ENCODE measurements at regions not wholly inside any gene's neighbourhood (a gene's known extent, or its start where the extent isn't known, plus 50 kb on each side); places are given as distances from the start of the nearest gene placed in this dataset.

DNA sequence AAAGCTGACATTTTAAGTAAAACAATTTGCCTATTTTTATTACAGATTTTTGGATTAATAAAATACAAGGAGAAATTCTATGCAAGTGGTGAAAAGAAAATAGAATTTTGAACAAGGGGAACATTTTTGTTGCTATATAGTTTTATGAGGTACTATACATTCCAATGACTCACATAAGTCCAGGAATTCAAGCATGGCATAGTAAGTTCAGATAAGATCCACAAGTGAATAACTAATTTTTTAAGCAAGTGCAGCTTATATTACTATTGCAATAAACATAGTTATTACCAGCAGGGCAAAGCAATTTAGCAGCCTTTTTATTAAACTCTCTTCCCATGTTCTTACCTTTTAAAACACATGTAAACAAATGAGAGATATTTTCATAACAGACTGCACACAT, 1123.5 kb upstream of the LRRN3 start:
- no peak overlapping the region for H3K4me3 ChIP-seq (replicated peaks; ENCODE audit: low read depth, low read length)
- TF ChIP-seq CTCF (IDR thresholded peaks at IDR 0.05; ENCODE audit: insufficient read depth, low read length, poor library complexity, severe bottlenecking) = no peak
- DNase-seq (ENCODE audit: extremely low read depth, insufficient read length) = no peak
- no peaks in the 10 kb centered on the region for H3K36me3 ChIP-seq (ENCODE audit: control insufficient read depth, insufficient read depth, low read length)
- H3K27me3 ChIP-seq (replicated peaks; ENCODE audit: control insufficient read depth, insufficient read depth, low read length) = no peaks in the 10 kb centered on the region

DNA sequence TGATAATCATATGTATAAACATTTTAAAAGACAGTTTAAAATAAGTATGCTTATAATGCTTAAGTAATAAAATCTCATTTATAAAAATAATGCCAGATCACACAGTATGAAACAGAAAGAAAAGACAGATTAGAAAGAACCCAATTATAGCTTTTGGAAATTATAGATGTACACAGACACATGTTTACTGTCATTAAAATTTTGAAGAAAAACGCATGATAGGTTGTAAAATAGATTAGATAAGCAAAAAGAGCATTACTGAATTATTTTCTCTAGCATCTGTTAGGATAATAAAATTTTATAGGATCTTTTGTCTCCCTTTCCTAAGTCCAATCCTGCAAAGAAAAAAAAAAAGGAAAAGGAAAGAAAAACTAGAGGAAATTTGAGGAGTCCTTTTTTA, 1107.3 kb upstream of the LRRN3 start:
- Histone ChIP-seq H3K27me3 (replicated peaks; ENCODE audit: control insufficient read depth, insufficient read depth, low read length) (no peaks in the 10 kb centered on the region), H3K4me3 (replicated peaks; ENCODE audit: low read depth, low read length) (no peak overlapping the region), H3K36me3 (ENCODE audit: control insufficient read depth, insufficient read depth, low read length) (no peaks in the 10 kb centered on the region)
- no peak for TF ChIP-seq CTCF (IDR thresholded peaks at IDR 0.05; ENCODE audit: insufficient read depth, low read length, poor library complexity, severe bottlenecking)
- no peak for DNase-seq (ENCODE audit: extremely low read depth, insufficient read length)

GRCh38 chr7:109984729-109985128, 1106.2 kb upstream of the LRRN3 start:
- H3K4me3 ChIP-seq (replicated peaks; ENCODE audit: low read depth, low read length) = no peak overlapping the region
- DNase-seq (ENCODE audit: extremely low read depth, insufficient read length) = no peak
- no peaks in the 10 kb centered on the region for H3K36me3 ChIP-seq (ENCODE audit: control insufficient read depth, insufficient read depth, low read length)
- no peaks in the 10 kb centered on the region for H3K27me3 ChIP-seq (replicated peaks; ENCODE audit: control insufficient read depth, insufficient read depth, low read length)
- TF ChIP-seq CTCF (IDR thresholded peaks at IDR 0.05; ENCODE audit: insufficient read depth, low read length, poor library complexity, severe bottlenecking) = no peak

- no peak for TF ChIP-seq CTCF (IDR thresholded peaks at IDR 0.05; ENCODE audit: insufficient read depth, low read length, poor library complexity, severe bottlenecking)
- Histone ChIP-seq H3K27me3 (replicated peaks; ENCODE audit: control insufficient read depth, insufficient read depth, low read length) (no peaks in the 10 kb centered on the region), H3K36me3 (ENCODE audit: control insufficient read depth, insufficient read depth, low read length) (no peaks in the 10 kb centered on the region), H3K4me3 (replicated peaks; ENCODE audit: low read depth, low read length) (no peak overlapping the region)
- no peak for DNase-seq (ENCODE audit: extremely low read depth, insufficient read length)
Observed at GRCh38 chr7:109986701-109987100, 1104.2 kb upstream of the LRRN3 start.

- no peak for DNase-seq (ENCODE audit: extremely low read depth, insufficient read length)
- H3K27me3 ChIP-seq (replicated peaks; ENCODE audit: control insufficient read depth, insufficient read depth, low read length) = no peaks in the 10 kb centered on the region
- TF ChIP-seq CTCF (IDR thresholded peaks at IDR 0.05; ENCODE audit: insufficient read depth, low read length, poor library complexity, severe bottlenecking) = no peak
- H3K4me3 ChIP-seq (replicated peaks; ENCODE audit: low read depth, low read length) = no peak overlapping the region
- H3K36me3 ChIP-seq (ENCODE audit: control insufficient read depth, insufficient read depth, low read length) = no peaks in the 10 kb centered on the region
Observed at GRCh38 chr7:109996411-109996810, 1094.5 kb upstream of the LRRN3 start.

GRCh38 chr7:109996927-109997326, 1094.0 kb upstream of the LRRN3 start:
- no peak for DNase-seq (ENCODE audit: extremely low read depth, insufficient read length)
- no peaks in the 10 kb centered on the region for H3K27me3 ChIP-seq (replicated peaks; ENCODE audit: control insufficient read depth, insufficient read depth, low read length)
- H3K36me3 ChIP-seq (ENCODE audit: control insufficient read depth, insufficient read depth, low read length) = no peaks in the 10 kb centered on the region
- TF ChIP-seq CTCF (IDR thresholded peaks at IDR 0.05; ENCODE audit: insufficient read depth, low read length, poor library complexity, severe bottlenecking) = no peak
- H3K4me3 ChIP-seq (replicated peaks; ENCODE audit: low read depth, low read length) = no peak overlapping the region
